ENCODE measurements at regions not wholly inside any gene's neighbourhood (a gene's known extent, or its start where the extent isn't known, plus 50 kb on each side); places are given as distances from the start of the nearest gene placed in this dataset.

DNA sequence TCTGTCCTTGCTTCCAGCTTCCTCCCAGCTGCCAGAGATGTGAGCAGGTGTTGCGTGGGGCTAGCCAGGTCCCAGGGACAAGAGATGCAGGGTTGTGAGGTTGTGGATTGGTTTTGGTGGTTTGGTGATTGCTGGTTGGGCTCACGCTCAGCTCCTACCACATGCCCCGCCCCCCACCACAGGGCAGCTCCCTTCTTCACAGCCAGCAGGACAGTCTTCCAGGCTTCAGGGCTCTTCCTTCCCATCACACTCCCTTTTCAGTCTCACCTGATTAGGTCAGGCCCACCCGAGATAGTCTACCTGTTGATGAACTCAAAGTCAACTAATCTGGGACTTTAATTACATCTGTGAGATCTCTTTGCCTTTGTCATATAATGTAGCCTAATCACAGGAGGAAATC, 52.0 kb upstream of the GLI2 start (continued):
- TF ChIP-seq, protein P1, sequence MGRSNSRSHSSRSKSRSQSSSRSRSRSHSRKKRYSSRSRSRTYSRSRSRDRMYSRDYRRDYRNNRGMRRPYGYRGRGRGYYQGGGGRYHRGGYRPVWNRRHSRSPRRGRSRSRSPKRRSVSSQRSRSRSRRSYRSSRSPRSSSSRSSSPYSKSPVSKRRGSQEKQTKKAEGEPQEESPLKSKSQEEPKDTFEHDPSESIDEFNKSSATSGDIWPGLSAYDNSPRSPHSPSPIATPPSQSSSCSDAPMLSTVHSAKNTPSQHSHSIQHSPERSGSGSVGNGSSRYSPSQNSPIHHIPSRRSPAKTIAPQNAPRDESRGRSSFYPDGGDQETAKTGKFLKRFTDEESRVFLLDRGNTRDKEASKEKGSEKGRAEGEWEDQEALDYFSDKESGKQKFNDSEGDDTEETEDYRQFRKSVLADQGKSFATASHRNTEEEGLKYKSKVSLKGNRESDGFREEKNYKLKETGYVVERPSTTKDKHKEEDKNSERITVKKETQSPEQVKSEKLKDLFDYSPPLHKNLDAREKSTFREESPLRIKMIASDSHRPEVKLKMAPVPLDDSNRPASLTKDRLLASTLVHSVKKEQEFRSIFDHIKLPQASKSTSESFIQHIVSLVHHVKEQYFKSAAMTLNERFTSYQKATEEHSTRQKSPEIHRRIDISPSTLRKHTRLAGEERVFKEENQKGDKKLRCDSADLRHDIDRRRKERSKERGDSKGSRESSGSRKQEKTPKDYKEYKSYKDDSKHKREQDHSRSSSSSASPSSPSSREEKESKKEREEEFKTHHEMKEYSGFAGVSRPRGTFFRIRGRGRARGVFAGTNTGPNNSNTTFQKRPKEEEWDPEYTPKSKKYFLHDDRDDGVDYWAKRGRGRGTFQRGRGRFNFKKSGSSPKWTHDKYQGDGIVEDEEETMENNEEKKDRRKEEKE (IDR thresholded peaks at IDR 0.05), result no peak

DNA sequence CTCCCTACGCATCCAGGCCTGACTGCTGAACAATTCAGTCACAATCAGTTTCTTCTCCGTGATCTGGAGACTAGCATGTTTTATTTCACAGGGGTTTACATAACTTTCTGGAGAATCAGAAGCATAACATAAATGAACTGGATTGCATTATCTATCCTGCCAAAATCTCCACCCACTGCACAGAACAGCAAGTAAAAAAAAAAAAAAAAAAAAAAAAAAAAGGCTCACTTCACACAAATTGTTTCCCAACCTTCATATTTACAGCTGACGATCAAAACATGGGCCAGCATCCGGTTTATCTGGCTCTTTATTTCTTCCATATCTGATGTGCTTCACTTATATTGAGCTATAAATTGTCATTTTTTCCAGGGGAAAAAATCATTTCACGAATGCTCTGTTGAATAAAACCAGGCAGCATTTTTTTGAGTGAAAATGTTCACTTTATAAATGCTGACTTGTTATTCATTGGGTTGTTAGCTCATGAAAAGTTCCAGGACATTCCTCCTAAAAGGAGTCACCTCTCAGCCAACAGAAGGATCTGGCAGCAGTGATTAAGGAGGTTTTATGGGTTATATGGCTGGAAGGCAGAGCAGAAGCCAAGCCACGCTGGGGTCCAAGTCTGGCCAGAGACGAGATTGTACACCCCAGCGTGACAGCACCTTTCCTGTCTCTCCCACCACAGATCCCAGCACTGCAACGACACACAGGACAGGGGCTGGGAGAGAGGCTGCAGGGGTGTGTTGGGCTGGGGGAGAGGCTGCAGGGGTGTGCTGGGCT, 51.2 kb upstream of the GLI2 start:
- in situ Hi-C loops (cut with MboI), result loop anchor here (10.0 to 25.0 kb wide), 2 partner anchors 472 to 570 kb away; partner anchors contain the start of gene TMEM185B
- WGBS (ENCODE audit: insufficient coverage, insufficient replicate concordance, low lambda C conversion rate, missing lambda C conversion rate), result 26% methylated on average over 9 of the region's 9 CpGs
- H3K4me1 ChIP-seq (ENCODE audit: control insufficient read depth, insufficient read depth, low read length), result no peaks in the 10 kb centered on the region
- ChIA-PET POLR2A (no interaction called here), RAD21 (ENCODE audit: unreplicated experiment) (no interaction called here), SMC1A (ENCODE audit: uncharacterized antibody, unreplicated experiment) (no interaction called here), CTCF (no interaction called here)
- ATAC-seq, result no peak
- no peak overlapping the region for H3K4me2 ChIP-seq (ENCODE audit: control insufficient read depth, insufficient read depth)
- FAIRE-seq, result no peak
- H4K20me1 ChIP-seq (ENCODE audit: control insufficient read depth, insufficient read depth), result no peaks in the 10 kb centered on the region
- no peak overlapping the region for H3K4me3 ChIP-seq
- no peak overlapping the region for H3K9ac ChIP-seq (ENCODE audit: control insufficient read depth, insufficient read depth, low read length)
- DNase-seq (ENCODE audit: low read depth, low spot score), result no peak
- no TSS peak for BruUV-seq (replicated peaks)
- intact Hi-C loops (cut with micrococcal nuclease; ENCODE audit: unreplicated experiment), result loop anchor here (5.0 kb wide), 3 partner anchors 342 to 1042 kb away; no protein-coding TSS in a partner anchor
- H3K9me3 ChIP-seq (replicated peaks; ENCODE audit: control insufficient read depth, insufficient read depth, low read length), result no peaks in the 10 kb centered on the region
- H3K27me3 ChIP-seq (replicated peaks in 1 of 2; ENCODE audit: control insufficient read depth in 2 of 2, insufficient read depth in 2 of 2, low read length in 1 of 2), result peaks cover 0 to 2% of the 10 kb centered on the region in 2 experiments; a peak in 1 of 4 replicates
- H2AFZ ChIP-seq (ENCODE audit: control insufficient read depth, low read depth, low read length), result no peak overlapping the region
- H3K79me2 ChIP-seq (ENCODE audit: control insufficient read depth, insufficient read depth, low read length), result no peaks in the 10 kb centered on the region
- no peaks in the 10 kb centered on the region for H3K36me3 ChIP-seq (ENCODE audit: control insufficient read depth in 2 of 2, insufficient read depth in 2 of 2, low read length in 1 of 2)
- no peak overlapping the region for H3K27ac ChIP-seq (ENCODE audit: control insufficient read depth, insufficient read depth)
- TF ChIP-seq ATF7 (IDR thresholded peaks at IDR 0.05; ENCODE audit: low read depth), result no peak
- no peak for TF ChIP-seq CREM (IDR thresholded peaks at IDR 0.05; ENCODE audit: low read depth)
- TF ChIP-seq CBX3 (IDR thresholded peaks at IDR 0.05; ENCODE audit: borderline replicate concordance, low read depth), result no peak
- no peak for TF ChIP-seq TAF1 (IDR thresholded peaks at IDR 0.05; ENCODE audit: borderline replicate concordance, low read depth, low read length)
- no peak for TF ChIP-seq HSF1 (IDR thresholded peaks at IDR 0.05; ENCODE audit: low read depth, low read length)
- no peak for TF ChIP-seq FOS (IDR thresholded peaks at IDR 0.05; ENCODE audit: borderline replicate concordance, extremely low read depth, insufficient read length)
- TF ChIP-seq, protein P2, sequence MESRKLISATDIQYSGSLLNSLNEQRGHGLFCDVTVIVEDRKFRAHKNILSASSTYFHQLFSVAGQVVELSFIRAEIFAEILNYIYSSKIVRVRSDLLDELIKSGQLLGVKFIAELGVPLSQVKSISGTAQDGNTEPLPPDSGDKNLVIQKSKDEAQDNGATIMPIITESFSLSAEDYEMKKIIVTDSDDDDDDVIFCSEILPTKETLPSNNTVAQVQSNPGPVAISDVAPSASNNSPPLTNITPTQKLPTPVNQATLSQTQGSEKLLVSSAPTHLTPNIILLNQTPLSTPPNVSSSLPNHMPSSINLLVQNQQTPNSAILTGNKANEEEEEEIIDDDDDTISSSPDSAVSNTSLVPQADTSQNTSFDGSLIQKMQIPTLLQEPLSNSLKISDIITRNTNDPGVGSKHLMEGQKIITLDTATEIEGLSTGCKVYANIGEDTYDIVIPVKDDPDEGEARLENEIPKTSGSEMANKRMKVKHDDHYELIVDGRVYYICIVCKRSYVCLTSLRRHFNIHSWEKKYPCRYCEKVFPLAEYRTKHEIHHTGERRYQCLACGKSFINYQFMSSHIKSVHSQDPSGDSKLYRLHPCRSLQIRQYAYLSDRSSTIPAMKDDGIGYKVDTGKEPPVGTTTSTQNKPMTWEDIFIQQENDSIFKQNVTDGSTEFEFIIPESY (IDR thresholded peaks at IDR 0.05), result no peak
- no peak for TF ChIP-seq MEF2B (IDR thresholded peaks at IDR 0.05; ENCODE audit: partially characterized antibody, poor library complexity, severe bottlenecking)
- no peak for TF ChIP-seq SUPT20H (IDR thresholded peaks at IDR 0.05; ENCODE audit: borderline replicate concordance, control insufficient read depth, low read depth, low read length)
- no peak for TF ChIP-seq CHD4 (IDR thresholded peaks at IDR 0.05)
- no peak for TF ChIP-seq SREBF2 (IDR thresholded peaks at IDR 0.05; ENCODE audit: low read length)
- no peak for TF ChIP-seq TARDBP (IDR thresholded peaks at IDR 0.05; ENCODE audit: borderline replicate concordance)
- TF ChIP-seq BRCA1 (IDR thresholded peaks at IDR 0.05; ENCODE audit: low read depth, low read length), result no peak
- TF ChIP-seq EED (IDR thresholded peaks at IDR 0.05; ENCODE audit: low read depth), result no peak

Measured in GM12878 (cell line).